GM23338 (cell line): ENCODE measurements at regions not wholly inside any gene's neighbourhood (a gene's known extent, or its start where the extent isn't known, plus 50 kb on each side); places are given as distances from the start of the nearest gene placed in this dataset.

ENCODE experiments used
- CREB1 ChIP-seq: fragments of 250-450 bp; sonication (Bioruptor Pico); IDR thresholded peaks from 2 replicates; pipeline ENCODE4 v1.5.0; 2020; ENCODE audit warnings: low read depth, mild to moderate bottlenecking, moderate library complexity
- CTCF ChIP-seq, 2 experiments: fragments of 200-600 bp in 1 of 2; sonication (generic) in 1 of 2; conservative IDR thresholded peaks; 2 replicates each; pipeline versions ENCODE4 v1.5.1 to v1.6.1; 2016 to 2017; ENCODE audit warnings: antibody characterized with exemption in 2 of 2, low read depth in 2 of 2, mild to moderate bottlenecking in 2 of 2, moderate library complexity in 1 of 2
- EZH2 ChIP-seq: fragments of 200-600 bp; sonication (generic); IDR thresholded peaks from one replicate; pipeline ENCODE4 v1.8.0; 2017; ENCODE audit warnings: antibody characterized with exemption, mild to moderate bottlenecking, low read depth; ENCODE audit not compliant: unreplicated experiment
- EZH2phosphoT487 ChIP-seq: fragments of 200-600 bp; sonication (generic); IDR thresholded peaks from one replicate; pipeline ENCODE4 v1.8.1; 2018; ENCODE audit warnings: antibody characterized with exemption; ENCODE audit not compliant: unreplicated experiment
- JUNB ChIP-seq: IDR thresholded peaks from one replicate; pipeline ENCODE4 v1.6.1; 2016; ENCODE audit warnings: antibody characterized with exemption; ENCODE audit not compliant: unreplicated experiment
- POLR2AphosphoS5 ChIP-seq: IDR thresholded peaks from 2 replicates; pipeline ENCODE4 v1.6.1; 2016; ENCODE audit warnings: antibody characterized with exemption, low read depth
- STAT1 ChIP-seq: IDR thresholded peaks from one replicate; pipeline ENCODE4 v1.6.1; 2016; ENCODE audit warnings: antibody characterized with exemption; ENCODE audit not compliant: unreplicated experiment
- ZNF114 ChIP-seq: fragments of 250-450 bp; sonication (Bioruptor Pico); IDR thresholded peaks from 2 replicates; pipeline ENCODE4 v1.5.0; 2020; ENCODE audit warnings: mild to moderate bottlenecking, moderate library complexity
- TF ChIP-seq, protein P1 (sequence below): IDR thresholded peaks from one replicate; pipeline ENCODE4 v1.6.1; 2018; ENCODE audit warnings: antibody characterized with exemption; ENCODE audit not compliant: unreplicated experiment

DNA sequence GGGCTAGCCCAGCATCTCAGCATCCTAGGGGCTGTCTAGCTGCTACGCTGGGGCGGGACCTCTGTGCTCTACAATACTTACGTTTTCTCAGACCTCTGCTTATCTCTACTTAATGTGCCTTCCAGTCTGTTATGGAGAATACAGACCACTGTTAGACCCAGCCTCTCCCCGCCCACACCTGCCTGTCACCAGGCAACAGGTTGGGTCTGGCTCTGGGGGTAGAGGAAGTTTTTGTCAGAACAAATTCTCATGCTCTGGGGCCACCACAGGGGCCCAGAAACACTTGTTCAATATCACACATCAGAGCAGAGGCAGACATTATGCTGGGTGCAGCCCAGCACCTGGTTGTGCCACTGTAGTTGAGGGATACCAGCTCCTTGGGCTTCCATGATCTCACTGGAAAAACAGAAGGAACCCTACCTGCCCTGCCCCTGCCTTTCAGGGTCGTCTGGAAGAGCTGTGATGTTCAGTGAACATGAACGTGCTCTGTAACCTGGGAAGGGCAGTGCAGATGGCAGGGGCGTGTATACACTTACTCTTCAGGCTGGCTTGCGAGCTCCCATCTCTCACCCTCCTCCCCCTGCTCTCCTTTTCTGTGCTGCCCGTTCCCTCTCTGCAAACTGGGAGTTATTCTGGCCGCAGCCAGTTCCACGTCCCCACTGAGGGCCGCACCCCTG lies 135.2 kb upstream of the PODXL start:
- TF ChIP-seq EZH2: no peak
- no peak for TF ChIP-seq CTCF (conservative IDR thresholded peaks at IDR 0.05; ENCODE audit: low read depth in 2 of 2)
- TF ChIP-seq EZH2phosphoT487: no peak
- TF ChIP-seq POLR2AphosphoS5: no peak
- no peak for TF ChIP-seq CREB1
- TF ChIP-seq, protein P1, sequence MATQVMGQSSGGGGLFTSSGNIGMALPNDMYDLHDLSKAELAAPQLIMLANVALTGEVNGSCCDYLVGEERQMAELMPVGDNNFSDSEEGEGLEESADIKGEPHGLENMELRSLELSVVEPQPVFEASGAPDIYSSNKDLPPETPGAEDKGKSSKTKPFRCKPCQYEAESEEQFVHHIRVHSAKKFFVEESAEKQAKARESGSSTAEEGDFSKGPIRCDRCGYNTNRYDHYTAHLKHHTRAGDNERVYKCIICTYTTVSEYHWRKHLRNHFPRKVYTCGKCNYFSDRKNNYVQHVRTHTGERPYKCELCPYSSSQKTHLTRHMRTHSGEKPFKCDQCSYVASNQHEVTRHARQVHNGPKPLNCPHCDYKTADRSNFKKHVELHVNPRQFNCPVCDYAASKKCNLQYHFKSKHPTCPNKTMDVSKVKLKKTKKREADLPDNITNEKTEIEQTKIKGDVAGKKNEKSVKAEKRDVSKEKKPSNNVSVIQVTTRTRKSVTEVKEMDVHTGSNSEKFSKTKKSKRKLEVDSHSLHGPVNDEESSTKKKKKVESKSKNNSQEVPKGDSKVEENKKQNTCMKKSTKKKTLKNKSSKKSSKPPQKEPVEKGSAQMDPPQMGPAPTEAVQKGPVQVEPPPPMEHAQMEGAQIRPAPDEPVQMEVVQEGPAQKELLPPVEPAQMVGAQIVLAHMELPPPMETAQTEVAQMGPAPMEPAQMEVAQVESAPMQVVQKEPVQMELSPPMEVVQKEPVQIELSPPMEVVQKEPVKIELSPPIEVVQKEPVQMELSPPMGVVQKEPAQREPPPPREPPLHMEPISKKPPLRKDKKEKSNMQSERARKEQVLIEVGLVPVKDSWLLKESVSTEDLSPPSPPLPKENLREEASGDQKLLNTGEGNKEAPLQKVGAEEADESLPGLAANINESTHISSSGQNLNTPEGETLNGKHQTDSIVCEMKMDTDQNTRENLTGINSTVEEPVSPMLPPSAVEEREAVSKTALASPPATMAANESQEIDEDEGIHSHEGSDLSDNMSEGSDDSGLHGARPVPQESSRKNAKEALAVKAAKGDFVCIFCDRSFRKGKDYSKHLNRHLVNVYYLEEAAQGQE: no peak
- no peak for TF ChIP-seq ZNF114 (CRISPR knock-in tag)
- TF ChIP-seq JUNB: no peak
- TF ChIP-seq STAT1: no peak
